ENCODE measurements at regions not wholly inside any gene's neighbourhood (a gene's known extent, or its start where the extent isn't known, plus 50 kb on each side); places are given as distances from the start of the nearest gene placed in this dataset.

- Histone ChIP-seq H3K4me3 (ENCODE audit: low read length) (no peak overlapping the region), H3K9ac (ENCODE audit: low read depth, low read length) (no peak overlapping the region), H3K27me3 (ENCODE audit: control insufficient read depth, insufficient read depth, low read length) (no peaks in the 10 kb centered on the region), H3K36me3 (ENCODE audit: insufficient read depth, low read length) (no peaks in the 10 kb centered on the region), H3K4me2 (ENCODE audit: low read length) (no peak overlapping the region), H3K4me1 (ENCODE audit: control insufficient read depth, insufficient read depth, low read length) (peaks cover 34% of the 10 kb centered on the region), H3K9me3 (replicated peaks; ENCODE audit: low read length) (no peaks in the 10 kb centered on the region)
Measured at GRCh38 chr12:93192878-93193277, 184.8 kb upstream of the NUDT4 start.

- Histone ChIP-seq H3K4me1 (ENCODE audit: control insufficient read depth, insufficient read depth, low read length) (peaks cover 58% of the 10 kb centered on the region), H3K27me3 (ENCODE audit: control insufficient read depth, insufficient read depth, low read length) (no peaks in the 10 kb centered on the region), H3K4me3 (ENCODE audit: low read length) (no peak overlapping the region), H3K36me3 (ENCODE audit: insufficient read depth, low read length) (no peaks in the 10 kb centered on the region), H3K9me3 (replicated peaks; ENCODE audit: low read length) (no peaks in the 10 kb centered on the region), H3K4me2 (ENCODE audit: low read length) (no peak overlapping the region), H3K9ac (ENCODE audit: low read depth, low read length) (no peak overlapping the region)
Measured at GRCh38 chr12:93195511-93195910, 182.2 kb upstream of the NUDT4 start.

GRCh38 chr12:93197067-93197593, 180.6 kb upstream of the NUDT4 start:
- H3K4me3 ChIP-seq (ENCODE audit: low read length): no peak overlapping the region
- H3K36me3 ChIP-seq (ENCODE audit: insufficient read depth, low read length): no peaks in the 10 kb centered on the region
- peak overlapping the region; percentile 35 for H3K4me2 ChIP-seq (ENCODE audit: low read length)
- H3K27me3 ChIP-seq (ENCODE audit: control insufficient read depth, insufficient read depth, low read length): no peaks in the 10 kb centered on the region
- peaks cover 47% of the 10 kb centered on the region for H3K4me1 ChIP-seq (ENCODE audit: control insufficient read depth, insufficient read depth, low read length)
- H3K9me3 ChIP-seq (replicated peaks; ENCODE audit: low read length): no peaks in the 10 kb centered on the region
- H3K9ac ChIP-seq (ENCODE audit: low read depth, low read length): no peak overlapping the region

- Histone ChIP-seq H3K36me3 (ENCODE audit: insufficient read depth, low read length) (no peaks in the 10 kb centered on the region), H3K4me2 (ENCODE audit: low read length) (peak overlapping the region; percentile 35), H3K9me3 (replicated peaks; ENCODE audit: low read length) (no peaks in the 10 kb centered on the region), H3K27me3 (ENCODE audit: control insufficient read depth, insufficient read depth, low read length) (no peaks in the 10 kb centered on the region), H3K4me1 (ENCODE audit: control insufficient read depth, insufficient read depth, low read length) (peaks cover 40% of the 10 kb centered on the region), H3K9ac (ENCODE audit: low read depth, low read length) (peak overlapping the region; percentile 20), H3K4me3 (ENCODE audit: low read length) (peak overlapping the region; percentile 4)
Measured at GRCh38 chr12:93198086-93198485, 179.6 kb upstream of the NUDT4 start.

- Histone ChIP-seq H3K9me3 (replicated peaks; ENCODE audit: low read length) (no peaks in the 10 kb centered on the region), H3K4me2 (ENCODE audit: low read length) (no peak overlapping the region), H3K27me3 (ENCODE audit: control insufficient read depth, insufficient read depth, low read length) (no peaks in the 10 kb centered on the region), H3K36me3 (ENCODE audit: insufficient read depth, low read length) (no peaks in the 10 kb centered on the region), H3K4me3 (ENCODE audit: low read length) (no peak overlapping the region), H3K9ac (ENCODE audit: low read depth, low read length) (no peak overlapping the region), H3K4me1 (ENCODE audit: control insufficient read depth, insufficient read depth, low read length) (peaks cover 40% of the 10 kb centered on the region)
Measured at GRCh38 chr12:93199831-93200236, 177.9 kb upstream of the NUDT4 start.

GRCh38 chr12:93200291-93200917, 177.3 kb upstream of the NUDT4 start:
- H3K9me3 ChIP-seq (replicated peaks; ENCODE audit: low read length): no peaks in the 10 kb centered on the region
- no peak overlapping the region for H3K9ac ChIP-seq (ENCODE audit: low read depth, low read length)
- peaks cover 40% of the 10 kb centered on the region for H3K4me1 ChIP-seq (ENCODE audit: control insufficient read depth, insufficient read depth, low read length)
- H3K4me3 ChIP-seq (ENCODE audit: low read length): no peak overlapping the region
- no peaks in the 10 kb centered on the region for H3K36me3 ChIP-seq (ENCODE audit: insufficient read depth, low read length)
- H3K27me3 ChIP-seq (ENCODE audit: control insufficient read depth, insufficient read depth, low read length): no peaks in the 10 kb centered on the region
- H3K4me2 ChIP-seq (ENCODE audit: low read length): no peak overlapping the region

- Histone ChIP-seq H3K4me3 (ENCODE audit: low read length) (no peak overlapping the region), H3K4me2 (ENCODE audit: low read length) (no peak overlapping the region), H3K27me3 (ENCODE audit: control insufficient read depth, insufficient read depth, low read length) (no peaks in the 10 kb centered on the region), H3K9ac (ENCODE audit: low read depth, low read length) (no peak overlapping the region), H3K36me3 (ENCODE audit: insufficient read depth, low read length) (no peaks in the 10 kb centered on the region), H3K9me3 (replicated peaks; ENCODE audit: low read length) (no peaks in the 10 kb centered on the region), H3K4me1 (ENCODE audit: control insufficient read depth, insufficient read depth, low read length) (peaks cover 33% of the 10 kb centered on the region)
Measured at GRCh38 chr12:93201990-93202389, 175.7 kb upstream of the NUDT4 start.

GRCh38 chr12:93202688-93203087, 175.0 kb upstream of the NUDT4 start:
- H3K9me3 ChIP-seq (replicated peaks; ENCODE audit: low read length): no peaks in the 10 kb centered on the region
- peaks cover 26% of the 10 kb centered on the region for H3K4me1 ChIP-seq (ENCODE audit: control insufficient read depth, insufficient read depth, low read length)
- H3K4me3 ChIP-seq (ENCODE audit: low read length): no peak overlapping the region
- no peak overlapping the region for H3K9ac ChIP-seq (ENCODE audit: low read depth, low read length)
- no peaks in the 10 kb centered on the region for H3K27me3 ChIP-seq (ENCODE audit: control insufficient read depth, insufficient read depth, low read length)
- no peaks in the 10 kb centered on the region for H3K36me3 ChIP-seq (ENCODE audit: insufficient read depth, low read length)
- no peak overlapping the region for H3K4me2 ChIP-seq (ENCODE audit: low read length)

- Histone ChIP-seq H3K27me3 (ENCODE audit: control insufficient read depth, insufficient read depth, low read length) (no peaks in the 10 kb centered on the region), H3K4me1 (ENCODE audit: control insufficient read depth, insufficient read depth, low read length) (peaks cover 19% of the 10 kb centered on the region), H3K36me3 (ENCODE audit: insufficient read depth, low read length) (no peaks in the 10 kb centered on the region), H3K9me3 (replicated peaks; ENCODE audit: low read length) (no peaks in the 10 kb centered on the region), H3K4me2 (ENCODE audit: low read length) (no peak overlapping the region), H3K9ac (ENCODE audit: low read depth, low read length) (no peak overlapping the region), H3K4me3 (ENCODE audit: low read length) (no peak overlapping the region)
Measured at GRCh38 chr12:93203361-93203760, 174.4 kb upstream of the NUDT4 start.

- H3K4me2 ChIP-seq (ENCODE audit: low read length): no peak overlapping the region
- no peak overlapping the region for H3K4me3 ChIP-seq (ENCODE audit: low read length)
- H3K9ac ChIP-seq (ENCODE audit: low read depth, low read length): no peak overlapping the region
- peaks cover 6% of the 10 kb centered on the region for H3K4me1 ChIP-seq (ENCODE audit: control insufficient read depth, insufficient read depth, low read length)
- no peaks in the 10 kb centered on the region for H3K27me3 ChIP-seq (ENCODE audit: control insufficient read depth, insufficient read depth, low read length)
- H3K9me3 ChIP-seq (replicated peaks; ENCODE audit: low read length): no peaks in the 10 kb centered on the region
- H3K36me3 ChIP-seq (ENCODE audit: insufficient read depth, low read length): no peaks in the 10 kb centered on the region
Measured at GRCh38 chr12:93204896-93205295, 172.8 kb upstream of the NUDT4 start.

GRCh38 chr12:93205361-93205760, 172.4 kb upstream of the NUDT4 start:
- Histone ChIP-seq H3K4me2 (ENCODE audit: low read length) (no peak overlapping the region), H3K4me3 (ENCODE audit: low read length) (no peak overlapping the region), H3K4me1 (ENCODE audit: control insufficient read depth, insufficient read depth, low read length) (peaks cover 1% of the 10 kb centered on the region), H3K27me3 (ENCODE audit: control insufficient read depth, insufficient read depth, low read length) (no peaks in the 10 kb centered on the region), H3K9me3 (replicated peaks; ENCODE audit: low read length) (no peaks in the 10 kb centered on the region), H3K9ac (ENCODE audit: low read depth, low read length) (no peak overlapping the region), H3K36me3 (ENCODE audit: insufficient read depth, low read length) (no peaks in the 10 kb centered on the region)

- Histone ChIP-seq H3K9ac (ENCODE audit: low read depth, low read length) (no peak overlapping the region), H3K4me3 (ENCODE audit: low read length) (no peak overlapping the region), H3K27me3 (ENCODE audit: control insufficient read depth, insufficient read depth, low read length) (no peaks in the 10 kb centered on the region), H3K36me3 (ENCODE audit: insufficient read depth, low read length) (no peaks in the 10 kb centered on the region), H3K9me3 (replicated peaks; ENCODE audit: low read length) (no peaks in the 10 kb centered on the region), H3K4me1 (ENCODE audit: control insufficient read depth, insufficient read depth, low read length) (no peaks in the 10 kb centered on the region), H3K4me2 (ENCODE audit: low read length) (no peak overlapping the region)
Measured at GRCh38 chr12:93208011-93208410, 169.7 kb upstream of the NUDT4 start.
